ENCODE measurements at regions not wholly inside any gene's neighbourhood (a gene's known extent, or its start where the extent isn't known, plus 50 kb on each side); places are given as distances from the start of the nearest gene placed in this dataset.

- 72% methylated on average over 2 of the region's 5 CpGs; no CpG with 5 or more reads in 1 of the 2 experiments for WGBS, 2 experiments (ENCODE audit: extremely low coverage in 2 of 2, insufficient read length in 1 of 2)
- Histone ChIP-seq H2AK5ac (ENCODE audit: low read depth, low read length) (no peak overlapping the region), H3K9me1 (ENCODE audit: insufficient read depth, low read length) (no peaks in the 10 kb centered on the region), H3K23ac (ENCODE audit: low read depth, low read length) (no peak overlapping the region), H4K91ac (ENCODE audit: insufficient read depth, low read depth, low read length) (no peak overlapping the region), H3K14ac (replicated peaks; ENCODE audit: low read depth, low read length) (no peak overlapping the region), H2BK15ac (ENCODE audit: low read depth, low read length) (no peak overlapping the region), H4K8ac (ENCODE audit: low read depth in 2 of 2, low read length in 2 of 2) (no peak overlapping the region), H3K27ac (ENCODE audit: insufficient read depth, low read length) (no peak overlapping the region), H3K9ac (ENCODE audit: low read depth, low read length) (no peak overlapping the region), H3K27me3 (ENCODE audit: control insufficient read depth, insufficient read depth, low read length) (peaks cover 22% of the 10 kb centered on the region), H3K36me3 (ENCODE audit: control insufficient read depth, insufficient read depth, low read length) (no peaks in the 10 kb centered on the region), H2AK9ac (replicated peaks; ENCODE audit: low read depth, low read length, poor library complexity) (no peak overlapping the region), H3K18ac (ENCODE audit: low read depth, low read length) (no peak overlapping the region), H4K5ac (ENCODE audit: low read depth, low read length) (no peak overlapping the region), H3K4ac (ENCODE audit: low read depth, low read length) (no peak overlapping the region), H3K4me3 (ENCODE audit: insufficient read depth, low read depth, low read length) (no peak overlapping the region), H3K4me2 (ENCODE audit: low read depth, low read length) (no peak overlapping the region), H3K56ac (ENCODE audit: extremely low read depth, insufficient read depth, low read length) (no peak overlapping the region), H3K4me1 (ENCODE audit: control insufficient read depth, insufficient read depth, low read length) (no peaks in the 10 kb centered on the region), H2BK5ac (ENCODE audit: low read depth, low read length, poor library complexity, severe bottlenecking) (no peak overlapping the region), H3K9me3 (ENCODE audit: control insufficient read depth, insufficient read depth, low read length) (no peaks in the 10 kb centered on the region), H2AFZ (replicated peaks; ENCODE audit: low read length, poor library complexity) (no peak overlapping the region), H2BK20ac (ENCODE audit: low read depth, low read length) (no peak overlapping the region), H3K79me1 (ENCODE audit: low read depth in 1 of 2, low read length in 2 of 2) (no peaks in the 10 kb centered on the region), H4K20me1 (ENCODE audit: insufficient read depth, low read length) (no peaks in the 10 kb centered on the region), H2BK120ac (ENCODE audit: low read depth, low read length) (no peak overlapping the region)
- in situ Hi-C loops (cut with MboI; ENCODE audit: low sequenced_read_pairs) (no loop called here), intact Hi-C loops (cut with micrococcal nuclease) (no loop called here), dilution Hi-C loops (cut with HindIII; ENCODE audit: low sequenced_read_pairs, unreplicated experiment) (no loop called here)
- ATAC-seq (ENCODE audit: low read depth) (no peak), DNase-seq (no peak)
- no TSS peak for BruUV-seq (replicated peaks)
- ChIA-PET POLR2A (ENCODE audit: unreplicated experiment) (no interaction called here), CTCF (interaction anchor here (0.8 kb wide), 1 partner anchor 9 kb away, joined by 3 read pairs; no protein-coding TSS in a partner anchor)
- TF ChIP-seq BHLHE40 (IDR thresholded peaks at IDR 0.05; ENCODE audit: low read depth, low read length) (no peak), ELK1 (IDR thresholded peaks at IDR 0.05; ENCODE audit: borderline replicate concordance, low read depth, low read length) (no peak), MAZ (IDR thresholded peaks at IDR 0.05; ENCODE audit: borderline replicate concordance, low read depth, low read length) (no peak), FOS (IDR thresholded peaks at IDR 0.05; ENCODE audit: low read depth, low read length) (no peak), NFE2L2 (IDR thresholded peaks at IDR 0.05; ENCODE audit: low read depth, low read length) (no peak), CHD1 (IDR thresholded peaks at IDR 0.05; ENCODE audit: low read depth, low read length) (no peak), CTCF (conservative IDR thresholded peaks at IDR 0.05; ENCODE audit: low read depth, low read length) (no peak), USF2 (IDR thresholded peaks at IDR 0.05; ENCODE audit: low read depth, low read length) (no peak), SMC3 (IDR thresholded peaks at IDR 0.05; ENCODE audit: low read depth, low read length) (no peak)
Observed at GRCh38 chr14:56036353-56036752, 81.9 kb upstream of the PELI2 start.
